ENCODE measurements at regions not wholly inside any gene's neighbourhood (a gene's known extent, or its start where the extent isn't known, plus 50 kb on each side); places are given as distances from the start of the nearest gene placed in this dataset.

- no peaks in the 10 kb centered on the region for H3K79me2 ChIP-seq (ENCODE audit: control insufficient read depth, insufficient read depth, low read length, unreplicated experiment)
- peaks cover 60% of the 10 kb centered on the region for H3K4me1 ChIP-seq (ENCODE audit: control insufficient read depth, insufficient read depth, low read length, unreplicated experiment)
- peak overlapping the region; percentile 95 for H3K27ac ChIP-seq (ENCODE audit: low read depth, low read length)
- H3K4me3 ChIP-seq (ENCODE audit: low read depth, low read length): peak overlapping the region; percentile 37
- H3K36me3 ChIP-seq (ENCODE audit: insufficient read depth, low read length): no peaks in the 10 kb centered on the region
- peak overlapping the region; percentile 73 for H2AFZ ChIP-seq (ENCODE audit: low read length, unreplicated experiment)
- H3K27me3 ChIP-seq (ENCODE audit: insufficient read depth, low read length): no peaks in the 10 kb centered on the region
Observed at GRCh38 chr14:49986343-49987014, 93.6 kb downstream of the ARF6 start.

GRCh38 chr14:49988080-49988990, 95.5 kb downstream of the ARF6 start:
- no peaks in the 10 kb centered on the region for H3K27me3 ChIP-seq (ENCODE audit: insufficient read depth, low read length)
- H3K79me2 ChIP-seq (ENCODE audit: control insufficient read depth, insufficient read depth, low read length, unreplicated experiment): no peaks in the 10 kb centered on the region
- peak overlapping the region; percentile 95 for H3K27ac ChIP-seq (ENCODE audit: low read depth, low read length)
- H3K4me3 ChIP-seq (ENCODE audit: low read depth, low read length): no peak overlapping the region
- H3K4me1 ChIP-seq (ENCODE audit: control insufficient read depth, insufficient read depth, low read length, unreplicated experiment): peaks cover 60% of the 10 kb centered on the region
- no peaks in the 10 kb centered on the region for H3K36me3 ChIP-seq (ENCODE audit: insufficient read depth, low read length)
- no peak overlapping the region for H2AFZ ChIP-seq (ENCODE audit: low read length, unreplicated experiment)

- no peak overlapping the region for H3K27ac ChIP-seq (ENCODE audit: low read depth, low read length)
- no peak overlapping the region for H3K4me3 ChIP-seq (ENCODE audit: low read depth, low read length)
- H2AFZ ChIP-seq (ENCODE audit: low read length, unreplicated experiment): no peak overlapping the region
- H3K36me3 ChIP-seq (ENCODE audit: insufficient read depth, low read length): no peaks in the 10 kb centered on the region
- peaks cover 49% of the 10 kb centered on the region for H3K4me1 ChIP-seq (ENCODE audit: control insufficient read depth, insufficient read depth, low read length, unreplicated experiment)
- no peaks in the 10 kb centered on the region for H3K79me2 ChIP-seq (ENCODE audit: control insufficient read depth, insufficient read depth, low read length, unreplicated experiment)
- H3K27me3 ChIP-seq (ENCODE audit: insufficient read depth, low read length): no peaks in the 10 kb centered on the region
Observed at GRCh38 chr14:49989966-49990365, 97.1 kb downstream of the ARF6 start.

GRCh38 chr14:49991491-49991890, 98.6 kb downstream of the ARF6 start:
- Histone ChIP-seq H3K27ac (ENCODE audit: low read depth, low read length) (no peak overlapping the region), H3K4me3 (ENCODE audit: low read depth, low read length) (no peak overlapping the region), H3K79me2 (ENCODE audit: control insufficient read depth, insufficient read depth, low read length, unreplicated experiment) (no peaks in the 10 kb centered on the region), H3K27me3 (ENCODE audit: insufficient read depth, low read length) (no peaks in the 10 kb centered on the region), H3K36me3 (ENCODE audit: insufficient read depth, low read length) (no peaks in the 10 kb centered on the region), H2AFZ (ENCODE audit: low read length, unreplicated experiment) (no peak overlapping the region), H3K4me1 (ENCODE audit: control insufficient read depth, insufficient read depth, low read length, unreplicated experiment) (peaks cover 41% of the 10 kb centered on the region)

GRCh38 chr14:49992036-49992435, 99.2 kb downstream of the ARF6 start:
- Histone ChIP-seq H3K4me3 (ENCODE audit: low read depth, low read length) (no peak overlapping the region), H3K36me3 (ENCODE audit: insufficient read depth, low read length) (no peaks in the 10 kb centered on the region), H3K4me1 (ENCODE audit: control insufficient read depth, insufficient read depth, low read length, unreplicated experiment) (peaks cover 36% of the 10 kb centered on the region), H3K27me3 (ENCODE audit: insufficient read depth, low read length) (no peaks in the 10 kb centered on the region), H2AFZ (ENCODE audit: low read length, unreplicated experiment) (no peak overlapping the region), H3K27ac (ENCODE audit: low read depth, low read length) (peak overlapping the region; percentile 73; the same call in 1 of the 2 replicates), H3K79me2 (ENCODE audit: control insufficient read depth, insufficient read depth, low read length, unreplicated experiment) (no peaks in the 10 kb centered on the region)

GRCh38 chr14:49992448-49992847, 99.6 kb downstream of the ARF6 start:
- Histone ChIP-seq H2AFZ (ENCODE audit: low read length, unreplicated experiment) (no peak overlapping the region), H3K27me3 (ENCODE audit: insufficient read depth, low read length) (no peaks in the 10 kb centered on the region), H3K4me3 (ENCODE audit: low read depth, low read length) (no peak overlapping the region), H3K4me1 (ENCODE audit: control insufficient read depth, insufficient read depth, low read length, unreplicated experiment) (peaks cover 32% of the 10 kb centered on the region), H3K79me2 (ENCODE audit: control insufficient read depth, insufficient read depth, low read length, unreplicated experiment) (no peaks in the 10 kb centered on the region), H3K27ac (ENCODE audit: low read depth, low read length) (peak overlapping the region; percentile 73), H3K36me3 (ENCODE audit: insufficient read depth, low read length) (no peaks in the 10 kb centered on the region)

- Histone ChIP-seq H3K79me2 (ENCODE audit: control insufficient read depth, insufficient read depth, low read length, unreplicated experiment) (no peaks in the 10 kb centered on the region), H3K36me3 (ENCODE audit: insufficient read depth, low read length) (no peaks in the 10 kb centered on the region), H3K4me1 (ENCODE audit: control insufficient read depth, insufficient read depth, low read length, unreplicated experiment) (peaks cover 28% of the 10 kb centered on the region), H3K4me3 (ENCODE audit: low read depth, low read length) (no peak overlapping the region), H3K27me3 (ENCODE audit: insufficient read depth, low read length) (no peaks in the 10 kb centered on the region), H2AFZ (ENCODE audit: low read length, unreplicated experiment) (no peak overlapping the region), H3K27ac (ENCODE audit: low read depth, low read length) (peak overlapping the region; percentile 73)
Observed at GRCh38 chr14:49992901-49993339, 100.0 kb downstream of the ARF6 start.

- H3K4me3 ChIP-seq (ENCODE audit: low read depth, low read length): no peak overlapping the region
- H3K27me3 ChIP-seq (ENCODE audit: insufficient read depth, low read length): no peaks in the 10 kb centered on the region
- H3K36me3 ChIP-seq (ENCODE audit: insufficient read depth, low read length): no peaks in the 10 kb centered on the region
- peak overlapping the region; percentile 74 for H3K27ac ChIP-seq (ENCODE audit: low read depth, low read length)
- H2AFZ ChIP-seq (ENCODE audit: low read length, unreplicated experiment): no peak overlapping the region
- H3K4me1 ChIP-seq (ENCODE audit: control insufficient read depth, insufficient read depth, low read length, unreplicated experiment): peaks cover 21% of the 10 kb centered on the region
- no peaks in the 10 kb centered on the region for H3K79me2 ChIP-seq (ENCODE audit: control insufficient read depth, insufficient read depth, low read length, unreplicated experiment)
Observed at GRCh38 chr14:49993565-49993964, 100.7 kb downstream of the ARF6 start.

GRCh38 chr14:49994951-49995561, 102.2 kb downstream of the ARF6 start:
- no peaks in the 10 kb centered on the region for H3K36me3 ChIP-seq (ENCODE audit: insufficient read depth, low read length)
- H3K4me3 ChIP-seq (ENCODE audit: low read depth, low read length): no peak overlapping the region
- H3K27ac ChIP-seq (ENCODE audit: low read depth, low read length): no peak overlapping the region
- H3K27me3 ChIP-seq (ENCODE audit: insufficient read depth, low read length): no peaks in the 10 kb centered on the region
- H2AFZ ChIP-seq (ENCODE audit: low read length, unreplicated experiment): no peak overlapping the region
- peaks cover 31% of the 10 kb centered on the region for H3K4me1 ChIP-seq (ENCODE audit: control insufficient read depth, insufficient read depth, low read length, unreplicated experiment)
- no peaks in the 10 kb centered on the region for H3K79me2 ChIP-seq (ENCODE audit: control insufficient read depth, insufficient read depth, low read length, unreplicated experiment)

- H3K79me2 ChIP-seq (ENCODE audit: control insufficient read depth, insufficient read depth, low read length, unreplicated experiment): no peaks in the 10 kb centered on the region
- no peak overlapping the region; the same call in 1 of the 2 replicates for H3K27ac ChIP-seq (ENCODE audit: low read depth, low read length)
- H3K4me3 ChIP-seq (ENCODE audit: low read depth, low read length): no peak overlapping the region
- H3K36me3 ChIP-seq (ENCODE audit: insufficient read depth, low read length): no peaks in the 10 kb centered on the region
- H2AFZ ChIP-seq (ENCODE audit: low read length, unreplicated experiment): no peak overlapping the region
- H3K4me1 ChIP-seq (ENCODE audit: control insufficient read depth, insufficient read depth, low read length, unreplicated experiment): peaks cover 52% of the 10 kb centered on the region
- no peaks in the 10 kb centered on the region for H3K27me3 ChIP-seq (ENCODE audit: insufficient read depth, low read length)
Observed at GRCh38 chr14:49997991-49998390, 105.1 kb downstream of the ARF6 start.

Measured in ACC112 (cell line).